Mesendoderm (in vitro differentiated cells): ENCODE measurements at regions not wholly inside any gene's neighbourhood (a gene's known extent, or its start where the extent isn't known, plus 50 kb on each side); places are given as distances from the start of the nearest gene placed in this dataset.

ENCODE experiments used
- DNase-seq: peaks from one replicate; pipeline ENCODE4 v3.0.0; 2013
- H2AK5ac ChIP-seq: 2 replicates; pipeline ENCODE4 v1.6.1; 2013; ENCODE audit warnings: low read length, inconsistent platforms
- H2BK120ac ChIP-seq: 2 replicates; pipeline ENCODE4 v1.6.1; 2013; ENCODE audit warnings: low read depth, mild to moderate bottlenecking, low read length, moderate library complexity, mixed read lengths
- H2BK15ac ChIP-seq: replicated peaks from 2 replicates; pipeline ENCODE4 v1.6.1; 2013; ENCODE audit warnings: low read depth, mild to moderate bottlenecking, moderate library complexity
- H2BK5ac ChIP-seq: 2 replicates; pipeline ENCODE4 v1.6.1; 2013; ENCODE audit warnings: low read length, inconsistent platforms
- H3K18ac ChIP-seq: 2 replicates; pipeline ENCODE4 v1.6.1; 2013; ENCODE audit warnings: mild to moderate bottlenecking, low read length, mixed read lengths
- H3K23ac ChIP-seq: one replicate; pipeline ENCODE4 v1.6.1; 2013; ENCODE audit warnings: low read length
- H3K27ac ChIP-seq: 2 replicates; pipeline ENCODE4 v1.5.1; 2013; ENCODE audit warnings: low read depth, mild to moderate bottlenecking, inconsistent platforms, low read length, moderate library complexity
- H3K27me3 ChIP-seq: 2 replicates; pipeline ENCODE4 v1.6.1; 2013; ENCODE audit warnings: low read length, control low read depth, mild to moderate bottlenecking, inconsistent platforms; ENCODE audit not compliant: insufficient read depth, poor library complexity
- H3K36me3 ChIP-seq: 2 replicates; pipeline ENCODE4 v1.6.1; 2013; ENCODE audit warnings: low read length, inconsistent platforms; ENCODE audit not compliant: control insufficient read depth, insufficient read depth
- H3K4ac ChIP-seq: one replicate; pipeline ENCODE4 v1.6.1; 2013; ENCODE audit warnings: low read depth, mild to moderate bottlenecking, low read length, moderate library complexity
- H3K4me1 ChIP-seq: 2 replicates; pipeline ENCODE4 v1.6.1; 2013; ENCODE audit warnings: low read depth, low read length, inconsistent platforms; ENCODE audit not compliant: control insufficient read depth
- H3K4me2 ChIP-seq: 2 replicates; pipeline ENCODE4 v1.6.1; 2013; ENCODE audit warnings: low read length
- H3K4me3 ChIP-seq: 2 replicates; pipeline ENCODE4 v1.5.1; 2013; ENCODE audit warnings: mild to moderate bottlenecking, low read length
- H3K56ac ChIP-seq: one replicate; pipeline ENCODE4 v1.6.1; 2013; ENCODE audit warnings: low read length
- H3K79me1 ChIP-seq: 2 replicates; pipeline ENCODE4 v1.6.1; 2013; ENCODE audit warnings: low read length, inconsistent platforms
- H3K79me2 ChIP-seq: 2 replicates; pipeline ENCODE4 v1.6.1; 2013; ENCODE audit warnings: mild to moderate bottlenecking, low read length; ENCODE audit not compliant: control insufficient read depth, insufficient read depth
- H3K9ac ChIP-seq: 2 replicates; pipeline ENCODE4 v1.6.1; 2013; ENCODE audit warnings: low read length, inconsistent platforms
- H4K5ac ChIP-seq: one replicate; pipeline ENCODE4 v1.6.1; 2013; ENCODE audit warnings: low read length
- H4K8ac ChIP-seq: one replicate; pipeline ENCODE4 v1.6.1; 2013; ENCODE audit warnings: low read depth, mild to moderate bottlenecking, control low read depth, low read length, moderate library complexity
- WGBS: extraction: QIAGEN DNeasy Blood & Tissue Kit; methylation state at CpG from one replicate; pipeline ENCODE4 v1.1.7; 2013; ENCODE audit warnings: low lambda C conversion rate, missing lambda C conversion rate; ENCODE audit not compliant: insufficient coverage; ENCODE audit errors: extremely low coverage; 5-methylcytosine and 5-hydroxymethylcytosine counted together

- H2BK5ac ChIP-seq: no peak overlapping the region
- no peak overlapping the region for H3K4me3 ChIP-seq
- H3K56ac ChIP-seq: no peak overlapping the region
- H3K27me3 ChIP-seq: no peaks in the 10 kb centered on the region
- H3K79me1 ChIP-seq: no peaks in the 10 kb centered on the region
- no peak overlapping the region for H4K8ac ChIP-seq
- H3K36me3 ChIP-seq: no peaks in the 10 kb centered on the region
- no peak overlapping the region for H3K4ac ChIP-seq
- H2BK120ac ChIP-seq: no peak overlapping the region
- H3K79me2 ChIP-seq: no peaks in the 10 kb centered on the region
- no peak overlapping the region for H3K9ac ChIP-seq
- H3K27ac ChIP-seq: no peak overlapping the region
- no peaks in the 10 kb centered on the region for H3K4me1 ChIP-seq
- H2BK15ac ChIP-seq: no peak overlapping the region
- no peak overlapping the region for H3K18ac ChIP-seq
- no peak overlapping the region for H3K23ac ChIP-seq
- H4K5ac ChIP-seq: no peak overlapping the region
- no CpG with 5 or more reads among the region's 4 CpGs for WGBS
- H3K4me2 ChIP-seq: no peak overlapping the region
- no peak overlapping the region for H2AK5ac ChIP-seq
- DNase-seq: peak; percentile 29
Observed at GRCh38 chr15:96807361-96807760, 476.9 kb downstream of the NR2F2 start.

GRCh38 chr15:96817900-96818299 lies 487.4 kb downstream of the NR2F2 start:
- H3K4me1 ChIP-seq: no peaks in the 10 kb centered on the region
- H2BK15ac ChIP-seq: no peak overlapping the region
- no peak overlapping the region for H3K56ac ChIP-seq
- H3K18ac ChIP-seq: no peak overlapping the region
- no peak overlapping the region for H4K8ac ChIP-seq
- no peak overlapping the region for H4K5ac ChIP-seq
- H3K9ac ChIP-seq: no peak overlapping the region
- no peak overlapping the region for H3K4me2 ChIP-seq
- no peak for DNase-seq
- no peak overlapping the region for H2BK5ac ChIP-seq
- H3K4ac ChIP-seq: no peak overlapping the region
- no peak overlapping the region for H2BK120ac ChIP-seq
- no peak overlapping the region for H2AK5ac ChIP-seq
- no peaks in the 10 kb centered on the region for H3K27me3 ChIP-seq
- H3K79me1 ChIP-seq: no peaks in the 10 kb centered on the region
- no peak overlapping the region for H3K4me3 ChIP-seq
- WGBS: no CpG with 5 or more reads among the region's 2 CpGs
- no peak overlapping the region for H3K23ac ChIP-seq
- no peaks in the 10 kb centered on the region for H3K79me2 ChIP-seq
- no peak overlapping the region for H3K27ac ChIP-seq
- no peaks in the 10 kb centered on the region for H3K36me3 ChIP-seq

GRCh38 chr15:96818861-96819260 lies 488.4 kb downstream of the NR2F2 start:
- no peak overlapping the region for H4K8ac ChIP-seq
- H3K4me1 ChIP-seq: no peaks in the 10 kb centered on the region
- H3K23ac ChIP-seq: no peak overlapping the region
- no peaks in the 10 kb centered on the region for H3K79me1 ChIP-seq
- H3K56ac ChIP-seq: no peak overlapping the region
- H3K79me2 ChIP-seq: no peaks in the 10 kb centered on the region
- H3K36me3 ChIP-seq: no peaks in the 10 kb centered on the region
- no peak overlapping the region for H2AK5ac ChIP-seq
- no peak overlapping the region for H3K9ac ChIP-seq
- H2BK15ac ChIP-seq: no peak overlapping the region
- no peaks in the 10 kb centered on the region for H3K27me3 ChIP-seq
- no peak overlapping the region for H3K27ac ChIP-seq
- H2BK5ac ChIP-seq: no peak overlapping the region
- H2BK120ac ChIP-seq: no peak overlapping the region
- H3K4me2 ChIP-seq: no peak overlapping the region
- H4K5ac ChIP-seq: no peak overlapping the region
- no peak for DNase-seq
- no peak overlapping the region for H3K18ac ChIP-seq
- no peak overlapping the region for H3K4me3 ChIP-seq
- H3K4ac ChIP-seq: no peak overlapping the region
- no CpG with 5 or more reads among the region's 4 CpGs for WGBS

GRCh38 chr15:96827981-96828380 lies 497.5 kb downstream of the NR2F2 start:
- H2BK120ac ChIP-seq: no peak overlapping the region
- no CpG with 5 or more reads among the region's 8 CpGs for WGBS
- H3K56ac ChIP-seq: no peak overlapping the region

DNA sequence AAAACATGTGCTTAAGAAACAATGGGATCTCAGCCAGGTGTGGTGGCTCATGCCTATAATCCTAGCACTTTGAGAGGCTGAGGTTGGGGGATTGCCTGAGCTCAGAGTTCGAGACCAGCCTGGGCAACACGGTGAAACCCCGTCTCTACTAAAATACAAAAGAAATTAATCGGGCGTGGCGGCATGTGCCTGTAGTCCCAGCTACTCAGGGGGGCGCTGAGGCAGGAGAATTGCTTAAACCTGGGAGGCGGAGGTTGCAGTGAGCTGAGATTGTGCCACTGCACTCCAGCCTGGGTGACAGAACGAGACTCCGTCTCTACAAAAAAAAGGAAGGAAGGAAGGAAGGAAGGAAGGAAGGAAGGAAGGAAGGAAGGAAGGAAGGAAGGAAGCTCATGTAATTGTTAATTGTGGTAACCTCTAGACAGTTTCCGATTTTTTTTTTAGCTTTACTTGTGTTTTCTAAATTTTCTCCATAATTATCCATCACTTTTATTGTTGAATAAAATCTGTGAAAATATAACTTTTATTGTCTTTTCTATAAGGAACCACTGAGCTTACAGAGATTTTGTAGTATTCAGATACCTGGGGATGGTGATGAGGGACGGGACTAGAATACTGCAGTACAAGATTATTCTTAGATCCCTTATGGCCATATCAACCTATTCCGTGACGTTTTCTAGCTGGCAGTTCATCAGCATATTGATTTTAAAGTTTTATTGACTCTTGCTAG lies 506.9 kb downstream of the NR2F2 start:
- Histone ChIP-seq H2BK120ac (no peak overlapping the region), H3K27ac (no peak overlapping the region), H3K27me3 (no peaks in the 10 kb centered on the region), H4K5ac (no peak overlapping the region), H2BK15ac (no peak overlapping the region), H3K23ac (no peak overlapping the region), H3K4me2 (no peak overlapping the region), H3K18ac (no peak overlapping the region), H2BK5ac (no peak overlapping the region), H3K4ac (no peak overlapping the region), H4K8ac (no peak overlapping the region), H3K79me1 (no peaks in the 10 kb centered on the region), H3K9ac (no peak overlapping the region), H3K56ac (no peak overlapping the region), H3K79me2 (no peaks in the 10 kb centered on the region), H2AK5ac (no peak overlapping the region), H3K4me1 (no peaks in the 10 kb centered on the region), H3K36me3 (no peaks in the 10 kb centered on the region), H3K4me3 (no peak overlapping the region)
- no peak for DNase-seq
- WGBS: no CpG with 5 or more reads among the region's 14 CpGs

More at GRCh38 chr15:96827981-96828380, 497.5 kb downstream of the NR2F2 start:
- H3K36me3 ChIP-seq: no peaks in the 10 kb centered on the region
- H3K18ac ChIP-seq: no peak overlapping the region
- no peaks in the 10 kb centered on the region for H3K79me1 ChIP-seq
- H3K23ac ChIP-seq: no peak overlapping the region
- no peak overlapping the region for H4K5ac ChIP-seq
- H3K9ac ChIP-seq: no peak overlapping the region
- no peak overlapping the region for H2BK5ac ChIP-seq
- H3K4me2 ChIP-seq: no peak overlapping the region
- H3K4me1 ChIP-seq: no peaks in the 10 kb centered on the region
- no peak overlapping the region for H3K4me3 ChIP-seq
- no peak overlapping the region for H3K4ac ChIP-seq
- no peak overlapping the region for H2AK5ac ChIP-seq
- no peaks in the 10 kb centered on the region for H3K27me3 ChIP-seq
- no peak for DNase-seq
- H4K8ac ChIP-seq: no peak overlapping the region
- H2BK15ac ChIP-seq: no peak overlapping the region
- no peak overlapping the region for H3K27ac ChIP-seq
- no peaks in the 10 kb centered on the region for H3K79me2 ChIP-seq

- Histone ChIP-seq H3K36me3 (no peaks in the 10 kb centered on the region), H4K8ac (no peak overlapping the region), H2AK5ac (no peak overlapping the region), H3K23ac (no peak overlapping the region), H3K79me2 (no peaks in the 10 kb centered on the region), H3K27me3 (no peaks in the 10 kb centered on the region), H2BK5ac (no peak overlapping the region), H2BK15ac (no peak overlapping the region), H3K56ac (no peak overlapping the region), H3K4me1 (no peaks in the 10 kb centered on the region), H3K18ac (no peak overlapping the region), H3K4ac (no peak overlapping the region), H3K4me2 (no peak overlapping the region), H3K79me1 (no peaks in the 10 kb centered on the region), H3K9ac (no peak overlapping the region), H3K27ac (no peak overlapping the region), H4K5ac (no peak overlapping the region), H3K4me3 (no peak overlapping the region), H2BK120ac (no peak overlapping the region)
- no peak for DNase-seq
Observed at GRCh38 chr15:96838081-96838480, 507.6 kb downstream of the NR2F2 start.
